ENCODE measurements at regions not wholly inside any gene's neighbourhood (a gene's known extent, or its start where the extent isn't known, plus 50 kb on each side); places are given as distances from the start of the nearest gene placed in this dataset.

DNA sequence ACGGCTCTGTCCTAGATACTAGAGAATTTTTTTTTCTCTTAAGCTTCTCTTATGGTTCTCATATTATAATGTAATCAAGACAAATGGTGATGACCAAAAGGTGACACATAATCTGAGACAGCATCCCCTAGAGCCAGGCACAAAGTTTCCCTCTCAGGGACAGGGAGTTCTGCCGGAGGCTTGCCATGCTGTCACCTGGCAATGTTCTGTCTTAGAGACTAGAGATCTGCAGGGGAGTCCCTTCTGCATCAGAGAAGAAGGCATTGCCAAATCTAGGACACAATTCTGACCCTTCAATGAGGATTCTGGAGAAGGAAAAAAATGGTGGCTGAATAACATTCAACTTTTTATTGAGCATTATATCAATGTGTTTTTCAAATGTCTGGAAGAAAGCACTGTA lies 261.2 kb upstream of the TRPC7 start:
- TF ChIP-seq, protein P1, sequence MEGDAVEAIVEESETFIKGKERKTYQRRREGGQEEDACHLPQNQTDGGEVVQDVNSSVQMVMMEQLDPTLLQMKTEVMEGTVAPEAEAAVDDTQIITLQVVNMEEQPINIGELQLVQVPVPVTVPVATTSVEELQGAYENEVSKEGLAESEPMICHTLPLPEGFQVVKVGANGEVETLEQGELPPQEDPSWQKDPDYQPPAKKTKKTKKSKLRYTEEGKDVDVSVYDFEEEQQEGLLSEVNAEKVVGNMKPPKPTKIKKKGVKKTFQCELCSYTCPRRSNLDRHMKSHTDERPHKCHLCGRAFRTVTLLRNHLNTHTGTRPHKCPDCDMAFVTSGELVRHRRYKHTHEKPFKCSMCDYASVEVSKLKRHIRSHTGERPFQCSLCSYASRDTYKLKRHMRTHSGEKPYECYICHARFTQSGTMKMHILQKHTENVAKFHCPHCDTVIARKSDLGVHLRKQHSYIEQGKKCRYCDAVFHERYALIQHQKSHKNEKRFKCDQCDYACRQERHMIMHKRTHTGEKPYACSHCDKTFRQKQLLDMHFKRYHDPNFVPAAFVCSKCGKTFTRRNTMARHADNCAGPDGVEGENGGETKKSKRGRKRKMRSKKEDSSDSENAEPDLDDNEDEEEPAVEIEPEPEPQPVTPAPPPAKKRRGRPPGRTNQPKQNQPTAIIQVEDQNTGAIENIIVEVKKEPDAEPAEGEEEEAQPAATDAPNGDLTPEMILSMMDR (IDR thresholded peaks at IDR 0.05) = no peak
- TF ChIP-seq POLR2A (IDR thresholded peaks at IDR 0.05) = no peak
